ENCODE measurements at regions not wholly inside any gene's neighbourhood (a gene's known extent, or its start where the extent isn't known, plus 50 kb on each side); places are given as distances from the start of the nearest gene placed in this dataset.

- Mint-ChIP-seq H3K9me3 (ENCODE audit: low read depth, unreplicated experiment) (no peaks in the 10 kb centered on the region), H3K27me3 (ENCODE audit: unreplicated experiment) (no peaks in the 10 kb centered on the region), H3K4me1 (ENCODE audit: low read depth, unreplicated experiment) (no peaks in the 10 kb centered on the region), H3K4me3 (ENCODE audit: low read depth, unreplicated experiment) (no peak overlapping the region), H3K27ac (ENCODE audit: unreplicated experiment) (no peak overlapping the region), H3K36me3 (ENCODE audit: insufficient read depth, unreplicated experiment) (no peaks in the 10 kb centered on the region)
- CTCF ChIA-PET: no interaction called here
- DNase-seq: no peak
- intact Hi-C loops (cut with micrococcal nuclease; ENCODE audit: unreplicated experiment): no loop called here
- BruUV-seq (replicated peaks): no TSS peak
- no peak for TF ChIP-seq CTCF (IDR thresholded peaks at IDR 0.05; ENCODE audit: unreplicated experiment)
Measured at GRCh38 chr11:110960167-110960566, 247.9 kb upstream of the ARHGAP20 start.

GRCh38 chr11:110958216-110958615 lies 246.0 kb upstream of the ARHGAP20 start:
- TF ChIP-seq CTCF (IDR thresholded peaks at IDR 0.05; ENCODE audit: unreplicated experiment): no peak
- H3K4me1 Mint-ChIP-seq (ENCODE audit: low read depth, unreplicated experiment): no peaks in the 10 kb centered on the region
- no peaks in the 10 kb centered on the region for H3K27me3 Mint-ChIP-seq (ENCODE audit: unreplicated experiment)
- no peak overlapping the region for H3K27ac Mint-ChIP-seq (ENCODE audit: unreplicated experiment)
- intact Hi-C loops (cut with micrococcal nuclease; ENCODE audit: unreplicated experiment): no loop called here
- no TSS peak for BruUV-seq (replicated peaks)
- no peak overlapping the region for H3K4me3 Mint-ChIP-seq (ENCODE audit: low read depth, unreplicated experiment)
- no peaks in the 10 kb centered on the region for H3K36me3 Mint-ChIP-seq (ENCODE audit: insufficient read depth, unreplicated experiment)
- H3K9me3 Mint-ChIP-seq (ENCODE audit: low read depth, unreplicated experiment): no peaks in the 10 kb centered on the region
- CTCF ChIA-PET: no interaction called here
- no peak for DNase-seq

GRCh38 chr11:110955776-110956175 lies 243.5 kb upstream of the ARHGAP20 start:
- intact Hi-C loops (cut with micrococcal nuclease; ENCODE audit: unreplicated experiment): no loop called here
- no peak overlapping the region for H3K27ac Mint-ChIP-seq (ENCODE audit: unreplicated experiment)
- no peak overlapping the region for H3K4me3 Mint-ChIP-seq (ENCODE audit: low read depth, unreplicated experiment)
- DNase-seq: peak; percentile 2
- no peaks in the 10 kb centered on the region for H3K4me1 Mint-ChIP-seq (ENCODE audit: low read depth, unreplicated experiment)
- CTCF ChIA-PET: no interaction called here
- H3K9me3 Mint-ChIP-seq (ENCODE audit: low read depth, unreplicated experiment): no peaks in the 10 kb centered on the region
- no peak for TF ChIP-seq CTCF (IDR thresholded peaks at IDR 0.05; ENCODE audit: unreplicated experiment)
- no peaks in the 10 kb centered on the region for H3K36me3 Mint-ChIP-seq (ENCODE audit: insufficient read depth, unreplicated experiment)
- H3K27me3 Mint-ChIP-seq (ENCODE audit: unreplicated experiment): no peaks in the 10 kb centered on the region
- no TSS peak for BruUV-seq (replicated peaks)

GRCh38 chr11:110951950-110952503 lies 239.8 kb upstream of the ARHGAP20 start:
- BruUV-seq (replicated peaks): no TSS peak
- CTCF ChIA-PET: no interaction called here

More at GRCh38 chr11:110951950-110952503, 239.8 kb upstream of the ARHGAP20 start:
- Mint-ChIP-seq H3K27me3 (ENCODE audit: unreplicated experiment) (peaks cover 10% of the 10 kb centered on the region), H3K36me3 (ENCODE audit: insufficient read depth, unreplicated experiment) (no peaks in the 10 kb centered on the region), H3K4me3 (ENCODE audit: low read depth, unreplicated experiment) (no peak overlapping the region), H3K4me1 (ENCODE audit: low read depth, unreplicated experiment) (no peaks in the 10 kb centered on the region), H3K27ac (ENCODE audit: unreplicated experiment) (no peak overlapping the region), H3K9me3 (ENCODE audit: low read depth, unreplicated experiment) (peaks cover 3% of the 10 kb centered on the region)
- no peak for TF ChIP-seq CTCF (IDR thresholded peaks at IDR 0.05; ENCODE audit: unreplicated experiment)
- intact Hi-C loops (cut with micrococcal nuclease; ENCODE audit: unreplicated experiment): no loop called here
- no peak for DNase-seq

All from Calu3 (cell line).